ENCODE measurements at regions not wholly inside any gene's neighbourhood (a gene's known extent, or its start where the extent isn't known, plus 50 kb on each side); places are given as distances from the start of the nearest gene placed in this dataset.

GRCh38 chr1:234779160-234779538 is 169.2 kb upstream of the IRF2BP2 start:
- TF ChIP-seq CTCF (IDR thresholded peaks at IDR 0.05), result no peak
- TF ChIP-seq POLR2AphosphoS5 (IDR thresholded peaks at IDR 0.05; ENCODE audit: low read depth, low read length), result no peak

Measured in Panc1 (cell line).